HCT116 (cell line): ENCODE measurements at regions not wholly inside any gene's neighbourhood (a gene's known extent, or its start where the extent isn't known, plus 50 kb on each side); places are given as distances from the start of the nearest gene placed in this dataset.

ENCODE experiments used
- ATAC-seq: fragments of 200-7000 bp; cut with Tn5 transposase; 2 replicates; pipeline ENCODE4 v1.9.1; 2020; ENCODE audit warnings: mild to moderate bottlenecking, moderate library complexity
- BruUV-seq: library from RNA; stranded (reverse); fragments of 400-500 nt; replicated peaks from 2 replicates; lab custom pipeline; 2021; lab: Mats Ljungman, UMichigan
- CTCF ChIA-PET: fragments of 300-600 bp; sonication (Branson Sonifier 250); formaldehyde crosslinking; loops from one replicate; lab custom pipeline; 2021; ENCODE audit warnings: antibody characterized with exemption; lab: Charles Lee
- POLR2A ChIA-PET: fragments of 300-600, 350-600 bp; sonication (Branson Sonifier 250); formaldehyde crosslinking; loops from one replicate; lab custom pipeline; 2021; ENCODE audit warnings: antibody characterized with exemption; lab: Charles Lee
- RAD21 ChIA-PET, 2 experiments: fragments of 300-600 bp; sonication (Branson Sonifier 250); formaldehyde crosslinking; loops; one replicate each; lab custom pipeline; 2023; ENCODE audit warnings: low total read pairs in 2 of 2; ENCODE audit not compliant: uncharacterized antibody in 2 of 2, unreplicated experiment in 2 of 2, low non-redundant PET in 1 of 2; lab: Charles Lee
- DNase-seq: peaks from one replicate; pipeline ENCODE4 v3.0.0-alpha.2; 2010; ENCODE audit warnings: low read depth, low spot score
- H2AFZ ChIP-seq: fragments of 200-600 bp; shearing (Covaris generic), sonication (generic); 2 replicates; pipeline ENCODE4 v1.6.1; 2017; ENCODE audit warnings: low read depth, mixed run types, mixed read lengths, antibody characterized with exemption, low read length; ENCODE audit not compliant: poor library complexity, severe bottlenecking
- H3K27ac ChIP-seq: 2 replicates; pipeline ENCODE4 v1.5.1; 2012; ENCODE audit warnings: low read depth, low read length
- H3K27me3 ChIP-seq: fragments of 200-600 bp; sonication (generic); 2 replicates; pipeline ENCODE4 v1.6.1; 2016; ENCODE audit warnings: mixed run types, low read length, mixed read lengths; ENCODE audit not compliant: insufficient read depth
- H3K36me3 ChIP-seq, 2 experiments: fragments of 200-500 bp in 1 of 2; fragments of 200-600 bp in 1 of 2; sonication (Bioruptor generic) in 1 of 2; sonication (generic) in 1 of 2; 2 replicates each; pipeline versions ENCODE4 v1.5.1 to v1.6.1; 2014 to 2016; ENCODE audit warnings: low read length in 2 of 2, inconsistent platforms in 1 of 2, mixed read lengths in 1 of 2, mixed run types in 1 of 2; ENCODE audit not compliant: insufficient read depth in 2 of 2, control insufficient read depth in 1 of 2
- H3K4me1 ChIP-seq, 2 experiments: fragments of 200-600 bp in 1 of 2; sonication (generic) in 1 of 2; 2 replicates each; pipeline versions ENCODE4 v1.5.1 to v1.6.1; 2012 to 2017; ENCODE audit warnings: low read length in 2 of 2, inconsistent platforms in 1 of 2, mild to moderate bottlenecking in 1 of 2, mixed read lengths in 1 of 2, mixed run types in 1 of 2, moderate library complexity in 1 of 2; ENCODE audit not compliant: insufficient read depth in 2 of 2, control insufficient read depth in 1 of 2
- H3K4me2 ChIP-seq: fragments of 200-600 bp; sonication (generic); 2 replicates; pipeline ENCODE4 v1.6.1; 2017; ENCODE audit warnings: mixed run types, low read length, mixed read lengths
- H3K4me3 ChIP-seq, 2 experiments: fragments of 200-600 bp in 1 of 2; sonication (generic) in 1 of 2; replicated peaks in 1 of 2; 2 replicates each; pipeline ENCODE4 v1.5.1; 2011 to 2016; ENCODE audit warnings: low read length in 2 of 2, control low read depth in 1 of 2, low read depth in 1 of 2, mild to moderate bottlenecking in 1 of 2, mixed read lengths in 1 of 2, mixed run types in 1 of 2
- H3K79me2 ChIP-seq: fragments of 200-600 bp; sonication (generic); 2 replicates; pipeline ENCODE4 v1.6.1; 2017; ENCODE audit warnings: mild to moderate bottlenecking, mixed run types, low read length, moderate library complexity, mixed read lengths; ENCODE audit not compliant: insufficient read depth
- H3K9ac ChIP-seq: fragments of 200-600 bp; sonication (generic); 2 replicates; pipeline ENCODE4 v1.6.1; 2016; ENCODE audit warnings: low read length, mixed read lengths
- H3K9me2 ChIP-seq: fragments of 200-600 bp; sonication (generic), shearing (Covaris generic); 2 replicates; pipeline ENCODE4 v1.6.1; 2017; ENCODE audit warnings: mixed run types, mild to moderate bottlenecking, moderate library complexity; ENCODE audit not compliant: insufficient read depth
- H3K9me3 ChIP-seq, 2 experiments: fragments of 200-500 bp in 1 of 2; fragments of 200-600 bp in 1 of 2; sonication (Bioruptor generic) in 1 of 2; sonication (generic) in 1 of 2; 2 replicates each; pipeline ENCODE4 v1.6.1; 2014 to 2017; ENCODE audit warnings: low read length in 2 of 2, mixed read lengths in 2 of 2, inconsistent platforms in 1 of 2, low read depth in 1 of 2, mild to moderate bottlenecking in 1 of 2, mixed run types in 1 of 2, moderate library complexity in 1 of 2; ENCODE audit not compliant: control insufficient read depth in 1 of 2, insufficient read depth in 1 of 2
- H4K20me1 ChIP-seq: fragments of 200-600 bp; sonication (generic), shearing (Covaris generic); 2 replicates; pipeline ENCODE4 v1.6.1; 2017; ENCODE audit warnings: mixed run types, mild to moderate bottlenecking, moderate library complexity; ENCODE audit not compliant: insufficient read depth
- CEBPB ChIP-seq: IDR thresholded peaks from 2 replicates; pipeline ENCODE4 v1.6.1; 2012; ENCODE audit warnings: low read depth
- ELF1 ChIP-seq: IDR thresholded peaks from 2 replicates; pipeline ENCODE4 v1.6.1; 2012; ENCODE audit warnings: low read depth, borderline replicate concordance
- EZH2 ChIP-seq: fragments of 200-600 bp; sonication (generic); IDR thresholded peaks from 2 replicates; pipeline ENCODE4 v1.6.1; 2017; ENCODE audit warnings: antibody characterized with exemption, mixed run types
- EZH2phosphoT487 ChIP-seq: fragments of 200-600 bp; IDR thresholded peaks from 2 replicates; pipeline ENCODE4 v1.6.1; 2018; ENCODE audit warnings: antibody characterized with exemption, borderline replicate concordance
- JUND ChIP-seq: IDR thresholded peaks from 2 replicates; pipeline ENCODE4 v1.6.1; 2012
- POLR2A ChIP-seq: IDR thresholded peaks from 2 replicates; pipeline ENCODE4 v1.7.0; 2011; ENCODE audit warnings: borderline replicate concordance; ENCODE audit not compliant: insufficient read depth, insufficient read length; ENCODE audit errors: extremely low read depth
- POLR2AphosphoS5 ChIP-seq: IDR thresholded peaks from 2 replicates; pipeline ENCODE4 v1.6.1; 2011; ENCODE audit warnings: mild to moderate bottlenecking, low read depth, low read length, moderate library complexity
- RAD21 ChIP-seq: IDR thresholded peaks from 2 replicates; pipeline ENCODE4 v1.6.1; 2012; ENCODE audit warnings: low read depth, mild to moderate bottlenecking
- SP1 ChIP-seq: IDR thresholded peaks from 2 replicates; pipeline ENCODE4 v1.6.1; 2012; ENCODE audit warnings: low read depth
- TCF7L2 ChIP-seq: IDR thresholded peaks from 2 replicates; pipeline ENCODE4 v1.7.0; 2011; ENCODE audit warnings: borderline replicate concordance, inconsistent platforms; ENCODE audit not compliant: insufficient read depth, insufficient read length; ENCODE audit errors: extremely low read depth
- YY1 ChIP-seq: IDR thresholded peaks from 2 replicates; pipeline ENCODE4 v1.6.1; 2011; ENCODE audit warnings: low read length, low read depth, moderate library complexity, mild to moderate bottlenecking; ENCODE audit not compliant: insufficient replicate concordance; ENCODE audit errors: extremely low read depth
- ZFX ChIP-seq: fragments of 450-650 bp; IDR thresholded peaks from 2 replicates; pipeline ENCODE4 v1.6.1; 2017
- ZNF274 ChIP-seq: fragments of 200-500 bp; sonication (Bioruptor generic); IDR thresholded peaks from 2 replicates; pipeline ENCODE4 v1.6.1; 2014; ENCODE audit warnings: mild to moderate bottlenecking, low read depth, low read length, inconsistent platforms
- intact Hi-C: fragments of 100-400 bp; cut with micrococcal nuclease; formaldehyde crosslinking; loops from 2 replicates; pipeline ENCODE4 v1.10.0; 2022
- TF ChIP-seq, protein P1 (sequence below): IDR thresholded peaks from 2 replicates; pipeline ENCODE4 v1.6.1; 2011; ENCODE audit warnings: mild to moderate bottlenecking, low read length, moderate library complexity; ENCODE audit not compliant: insufficient replicate concordance; ENCODE audit errors: extremely low read depth
- TF ChIP-seq, protein P2 (sequence below), 3 experiments: fragments of 200-600 bp in 1 of 3; sonication (generic) in 1 of 3; IDR thresholded peaks in 2 of 3; conservative IDR thresholded peaks in 1 of 3; 2 replicates each; pipeline ENCODE4 v1.5.1; 2012 to 2017; ENCODE audit warnings: low read depth in 2 of 3, low read length in 2 of 3, antibody characterized with exemption in 1 of 3, borderline replicate concordance in 1 of 3, control low read depth in 1 of 3, mild to moderate bottlenecking in 1 of 3, mixed read lengths in 1 of 3, mixed run types in 1 of 3, moderate library complexity in 1 of 3; ENCODE audit not compliant: insufficient read depth in 1 of 3

- RAD21 ChIA-PET, result no interaction called here
- no TSS peak for BruUV-seq
Measured at GRCh38 chr7:36777855-36778254, 53.6 kb upstream of the AOAH start.

More at GRCh38 chr7:36777855-36778254, 53.6 kb upstream of the AOAH start:
- CTCF ChIA-PET, result no interaction called here
- H2AFZ ChIP-seq, result no peak overlapping the region
- DNase-seq (no peak), ATAC-seq (no peak)
- H3K27ac ChIP-seq, result no peak overlapping the region
- POLR2A ChIA-PET, result no interaction called here
- H3K36me3 ChIP-seq, result no peaks in the 10 kb centered on the region
- peaks cover 13% of the 10 kb centered on the region; the same call in 1 of the 2 replicates for H3K27me3 ChIP-seq
- H4K20me1 ChIP-seq, result no peaks in the 10 kb centered on the region
- no peak overlapping the region for H3K4me2 ChIP-seq
- no peak overlapping the region for H3K4me3 ChIP-seq
- no peaks in the 10 kb centered on the region for H3K9me2 ChIP-seq
- TF ChIP-seq POLR2A (no peak), ELF1 (no peak), RAD21 (no peak), CEBPB (no peak), SP1 (no peak), JUND (no peak), ZFX (no peak), EZH2 (no peak), TCF7L2 (no peak), POLR2AphosphoS5 (no peak), EZH2phosphoT487 (no peak), YY1 (no peak), ZNF274 (no peak)
- TF ChIP-seq, protein P1, sequence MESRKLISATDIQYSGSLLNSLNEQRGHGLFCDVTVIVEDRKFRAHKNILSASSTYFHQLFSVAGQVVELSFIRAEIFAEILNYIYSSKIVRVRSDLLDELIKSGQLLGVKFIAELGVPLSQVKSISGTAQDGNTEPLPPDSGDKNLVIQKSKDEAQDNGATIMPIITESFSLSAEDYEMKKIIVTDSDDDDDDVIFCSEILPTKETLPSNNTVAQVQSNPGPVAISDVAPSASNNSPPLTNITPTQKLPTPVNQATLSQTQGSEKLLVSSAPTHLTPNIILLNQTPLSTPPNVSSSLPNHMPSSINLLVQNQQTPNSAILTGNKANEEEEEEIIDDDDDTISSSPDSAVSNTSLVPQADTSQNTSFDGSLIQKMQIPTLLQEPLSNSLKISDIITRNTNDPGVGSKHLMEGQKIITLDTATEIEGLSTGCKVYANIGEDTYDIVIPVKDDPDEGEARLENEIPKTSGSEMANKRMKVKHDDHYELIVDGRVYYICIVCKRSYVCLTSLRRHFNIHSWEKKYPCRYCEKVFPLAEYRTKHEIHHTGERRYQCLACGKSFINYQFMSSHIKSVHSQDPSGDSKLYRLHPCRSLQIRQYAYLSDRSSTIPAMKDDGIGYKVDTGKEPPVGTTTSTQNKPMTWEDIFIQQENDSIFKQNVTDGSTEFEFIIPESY, result no peak
- TF ChIP-seq, protein P2, sequence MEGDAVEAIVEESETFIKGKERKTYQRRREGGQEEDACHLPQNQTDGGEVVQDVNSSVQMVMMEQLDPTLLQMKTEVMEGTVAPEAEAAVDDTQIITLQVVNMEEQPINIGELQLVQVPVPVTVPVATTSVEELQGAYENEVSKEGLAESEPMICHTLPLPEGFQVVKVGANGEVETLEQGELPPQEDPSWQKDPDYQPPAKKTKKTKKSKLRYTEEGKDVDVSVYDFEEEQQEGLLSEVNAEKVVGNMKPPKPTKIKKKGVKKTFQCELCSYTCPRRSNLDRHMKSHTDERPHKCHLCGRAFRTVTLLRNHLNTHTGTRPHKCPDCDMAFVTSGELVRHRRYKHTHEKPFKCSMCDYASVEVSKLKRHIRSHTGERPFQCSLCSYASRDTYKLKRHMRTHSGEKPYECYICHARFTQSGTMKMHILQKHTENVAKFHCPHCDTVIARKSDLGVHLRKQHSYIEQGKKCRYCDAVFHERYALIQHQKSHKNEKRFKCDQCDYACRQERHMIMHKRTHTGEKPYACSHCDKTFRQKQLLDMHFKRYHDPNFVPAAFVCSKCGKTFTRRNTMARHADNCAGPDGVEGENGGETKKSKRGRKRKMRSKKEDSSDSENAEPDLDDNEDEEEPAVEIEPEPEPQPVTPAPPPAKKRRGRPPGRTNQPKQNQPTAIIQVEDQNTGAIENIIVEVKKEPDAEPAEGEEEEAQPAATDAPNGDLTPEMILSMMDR (IDR thresholded peaks at IDR 0.05 in 2 of 3, conservative IDR thresholded peaks at IDR 0.05 in 1 of 3; ENCODE audit: borderline replicate concordance in 1 of 3, insufficient read depth in 1 of 3, low read depth in 2 of 3, low read length in 2 of 3), result no peak
- TF ChIP-seq, all 23 proteins: peak for 0
- H3K79me2 ChIP-seq, result no peaks in the 10 kb centered on the region
- intact Hi-C loops, result no loop called here
- H3K9ac ChIP-seq, result no peak overlapping the region
- no peaks in the 10 kb centered on the region for H3K4me1 ChIP-seq
- H3K9me3 ChIP-seq, result no peaks in the 10 kb centered on the region
